Neural progenitor cell (in vitro differentiated cells): ENCODE measurements at regions not wholly inside any gene's neighbourhood (a gene's known extent, or its start where the extent isn't known, plus 50 kb on each side); places are given as distances from the start of the nearest gene placed in this dataset.
"Not testable (repeated sequence)": the region's sequence is repeated elsewhere in the genome, so short reads cannot be mapped to it uniquely, and the experiment has no call there.

Source experiments
- DNase-seq: peaks from one replicate; pipeline ENCODE4 v3.0.0-alpha.2; 2016; ENCODE audit warnings: low spot score
- H2AFZ ChIP-seq: fragments of 200-600 bp; sonication (generic); replicated peaks from 2 replicates; pipeline ENCODE4 v1.6.1; 2016; ENCODE audit warnings: antibody characterized with exemption
- H3F3A ChIP-seq: fragments of 200-600 bp; sonication (generic); 2 replicates; pipeline ENCODE4 v1.6.1; 2016; ENCODE audit warnings: antibody characterized with exemption, low read depth
- H3K27ac ChIP-seq: fragments of 200-600 bp; sonication (generic); 2 replicates; pipeline ENCODE4 v1.5.1; 2016; ENCODE audit warnings: mild to moderate bottlenecking
- H3K27me3 ChIP-seq: fragments of 200-600 bp; sonication (generic); 2 replicates; pipeline ENCODE4 v1.6.1; 2016; ENCODE audit warnings: mild to moderate bottlenecking, moderate library complexity
- H3K36me3 ChIP-seq: fragments of 200-600 bp; sonication (generic); 2 replicates; pipeline ENCODE4 v1.5.1; 2016
- H3K4me1 ChIP-seq: fragments of 200-600 bp; sonication (generic); 2 replicates; pipeline ENCODE4 v1.6.1; 2016; ENCODE audit warnings: mixed run types
- H3K4me2 ChIP-seq: fragments of 200-600 bp; sonication (generic); 2 replicates; pipeline ENCODE4 v1.6.1; 2016
- H3K4me3 ChIP-seq: fragments of 200-600 bp; sonication (generic); 2 replicates; pipeline ENCODE4 v1.5.1; 2016
- H3K79me2 ChIP-seq: fragments of 200-600 bp; sonication (generic); 2 replicates; pipeline ENCODE4 v1.6.1; 2016; ENCODE audit warnings: low read depth
- H3K9ac ChIP-seq: fragments of 200-600 bp; sonication (generic); 2 replicates; pipeline ENCODE4 v1.6.1; 2016
- H3K9me3 ChIP-seq: fragments of 200-600 bp; sonication (generic); 2 replicates; pipeline ENCODE4 v1.5.1; 2016; ENCODE audit warnings: low read depth
- H4K20me1 ChIP-seq: fragments of 200-600 bp; sonication (generic); 2 replicates; pipeline ENCODE4 v1.6.1; 2016; ENCODE audit warnings: low read depth
- H3K27ac Mint-ChIP-seq: 3 replicates; pipeline ENCODE4 v1.8.0; 2021; ENCODE audit warnings: mixed read lengths
- H3K27me3 Mint-ChIP-seq: 2 replicates; pipeline ENCODE4 v1.8.0; 2022; ENCODE audit warnings: low read depth, mild to moderate bottlenecking, inconsistent platforms, moderate library complexity, mixed read lengths; ENCODE audit not compliant: insufficient read depth
- H3K36me3 Mint-ChIP-seq: 3 replicates; pipeline ENCODE4 v1.8.0; 2021; ENCODE audit warnings: mixed read lengths
- H3K4me1 Mint-ChIP-seq: 3 replicates; pipeline ENCODE4 v1.8.0; 2021; ENCODE audit warnings: mixed read lengths
- H3K4me3 Mint-ChIP-seq: 3 replicates; pipeline ENCODE4 v1.8.0; 2021; ENCODE audit warnings: mild to moderate bottlenecking, moderate library complexity, mixed read lengths
- H3K9me3 Mint-ChIP-seq: 3 replicates; pipeline ENCODE4 v1.8.0; 2020; ENCODE audit warnings: mixed read lengths
- EZH2 ChIP-seq: fragments of 200-600 bp; sonication (generic); IDR thresholded peaks from 2 replicates; pipeline ENCODE4 v1.6.1; 2017; ENCODE audit warnings: antibody characterized with exemption, mild to moderate bottlenecking, moderate library complexity
- EZH2phosphoT487 ChIP-seq: fragments of 200-600 bp; sonication (generic); IDR thresholded peaks from 2 replicates; pipeline ENCODE4 v1.6.1; 2017; ENCODE audit warnings: antibody characterized with exemption
- TF ChIP-seq, protein P1 (sequence below): fragments of 200-600 bp; sonication (generic); IDR thresholded peaks from 2 replicates; pipeline ENCODE4 v1.5.1; 2017; ENCODE audit warnings: antibody characterized with exemption, mild to moderate bottlenecking

DNA sequence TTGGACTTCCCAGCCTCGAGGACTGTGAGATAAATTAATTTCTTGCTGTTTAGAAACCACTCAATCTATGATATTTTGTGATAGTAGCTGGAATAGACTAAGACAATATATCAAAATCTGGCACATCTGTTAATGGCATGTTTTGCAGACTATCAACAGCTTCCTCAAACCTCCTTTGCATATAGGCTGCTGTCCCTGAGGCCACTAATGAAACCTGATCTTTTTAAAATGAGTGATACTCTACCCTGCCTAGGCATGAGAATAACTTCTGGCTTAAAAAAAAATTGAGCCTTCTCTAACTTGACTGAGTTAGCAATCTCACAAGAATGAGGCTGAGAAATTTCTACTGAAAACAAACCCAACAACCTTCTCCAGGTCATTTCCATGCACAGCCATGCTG is 176.0 kb upstream of the CRBN start:
- H3K9me3 ChIP-seq, result no peaks in the 10 kb centered on the region
- no peak overlapping the region for H3K4me2 ChIP-seq
- H3K27me3 ChIP-seq, result no peaks in the 10 kb centered on the region
- H3K27ac ChIP-seq, result no peak overlapping the region
- Mint-ChIP-seq H3K27ac (no peak overlapping the region), H3K9me3 (no peaks in the 10 kb centered on the region), H3K27me3 (no peaks in the 10 kb centered on the region), H3K4me3 (no peak overlapping the region), H3K36me3 (no peaks in the 10 kb centered on the region), H3K4me1 (no peaks in the 10 kb centered on the region)
- H3K79me2 ChIP-seq, result no peaks in the 10 kb centered on the region
- H3K9ac ChIP-seq, result no peak overlapping the region
- no peaks in the 10 kb centered on the region for H3K36me3 ChIP-seq
- DNase-seq, result no peak
- no peaks in the 10 kb centered on the region for H3K4me1 ChIP-seq
- no peaks in the 10 kb centered on the region for H4K20me1 ChIP-seq
- no peak overlapping the region for H2AFZ ChIP-seq
- no peaks in the 10 kb centered on the region for H3F3A ChIP-seq
- no peak overlapping the region for H3K4me3 ChIP-seq
- TF ChIP-seq EZH2phosphoT487, result no peak
- TF ChIP-seq, protein P1, sequence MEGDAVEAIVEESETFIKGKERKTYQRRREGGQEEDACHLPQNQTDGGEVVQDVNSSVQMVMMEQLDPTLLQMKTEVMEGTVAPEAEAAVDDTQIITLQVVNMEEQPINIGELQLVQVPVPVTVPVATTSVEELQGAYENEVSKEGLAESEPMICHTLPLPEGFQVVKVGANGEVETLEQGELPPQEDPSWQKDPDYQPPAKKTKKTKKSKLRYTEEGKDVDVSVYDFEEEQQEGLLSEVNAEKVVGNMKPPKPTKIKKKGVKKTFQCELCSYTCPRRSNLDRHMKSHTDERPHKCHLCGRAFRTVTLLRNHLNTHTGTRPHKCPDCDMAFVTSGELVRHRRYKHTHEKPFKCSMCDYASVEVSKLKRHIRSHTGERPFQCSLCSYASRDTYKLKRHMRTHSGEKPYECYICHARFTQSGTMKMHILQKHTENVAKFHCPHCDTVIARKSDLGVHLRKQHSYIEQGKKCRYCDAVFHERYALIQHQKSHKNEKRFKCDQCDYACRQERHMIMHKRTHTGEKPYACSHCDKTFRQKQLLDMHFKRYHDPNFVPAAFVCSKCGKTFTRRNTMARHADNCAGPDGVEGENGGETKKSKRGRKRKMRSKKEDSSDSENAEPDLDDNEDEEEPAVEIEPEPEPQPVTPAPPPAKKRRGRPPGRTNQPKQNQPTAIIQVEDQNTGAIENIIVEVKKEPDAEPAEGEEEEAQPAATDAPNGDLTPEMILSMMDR, result no peak
- no peak for TF ChIP-seq EZH2

DNA sequence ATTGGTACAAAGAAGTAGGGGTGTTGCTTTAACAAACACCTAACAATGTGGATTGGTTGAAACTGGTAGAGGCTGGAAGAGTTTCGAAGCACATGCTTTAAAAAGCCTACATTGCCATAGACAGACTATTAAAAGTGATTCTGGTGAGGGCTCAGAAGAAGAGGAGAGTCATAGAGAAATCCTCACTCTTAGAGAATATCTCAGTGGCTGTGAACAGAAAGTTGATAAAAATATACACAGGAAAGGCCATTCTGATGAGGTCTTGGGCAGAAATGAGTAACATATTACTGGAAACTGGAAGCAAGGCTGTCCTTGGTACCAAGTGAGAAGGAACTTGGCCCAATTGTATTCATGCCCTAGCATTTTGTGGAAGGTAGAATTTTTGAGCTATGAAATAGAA is 173.7 kb upstream of the CRBN start:
- H3K79me2 ChIP-seq, result no peaks in the 10 kb centered on the region
- H3K27me3 ChIP-seq, result no peaks in the 10 kb centered on the region
- H3K27ac ChIP-seq, result no peak overlapping the region
- no peak for DNase-seq
- no peaks in the 10 kb centered on the region for H4K20me1 ChIP-seq
- no peaks in the 10 kb centered on the region for H3K36me3 ChIP-seq
- TF ChIP-seq, protein P1, result no peak
- TF ChIP-seq EZH2phosphoT487 (no peak), EZH2 (no peak)
- Mint-ChIP-seq H3K4me3 (no peak overlapping the region), H3K27ac (no peak overlapping the region), H3K27me3 (no peaks in the 10 kb centered on the region), H3K36me3 (no peaks in the 10 kb centered on the region), H3K9me3 (no peaks in the 10 kb centered on the region), H3K4me1 (no peaks in the 10 kb centered on the region)
- H3K4me2 ChIP-seq, result no peak overlapping the region
- no peak overlapping the region for H3K9ac ChIP-seq
- no peaks in the 10 kb centered on the region for H3K9me3 ChIP-seq
- H2AFZ ChIP-seq, result no peak overlapping the region
- H3F3A ChIP-seq, result no peaks in the 10 kb centered on the region
- no peak overlapping the region for H3K4me3 ChIP-seq
- H3K4me1 ChIP-seq, result no peaks in the 10 kb centered on the region

DNA sequence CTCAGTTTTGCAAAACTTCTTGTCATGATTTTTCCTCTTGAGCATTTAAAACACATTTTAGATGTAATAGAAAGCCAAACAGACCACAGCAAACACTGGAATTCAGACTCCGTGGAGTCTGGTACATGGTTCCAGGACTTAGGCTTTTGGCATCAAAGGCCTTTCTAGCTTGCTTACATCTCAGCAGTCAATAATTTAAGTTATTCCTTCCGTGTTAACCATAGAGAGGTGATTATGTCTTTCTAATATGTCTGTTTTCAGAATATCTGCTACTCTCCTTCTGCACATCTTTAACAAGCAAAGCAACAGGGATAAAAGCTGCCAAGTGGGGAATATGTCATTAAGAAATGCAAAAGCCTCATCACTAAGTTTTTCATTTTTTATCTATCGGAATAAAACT is 171.7 kb upstream of the CRBN start:
- Histone ChIP-seq H3K4me2 (no peak overlapping the region), H3K79me2 (no peaks in the 10 kb centered on the region), H3K9ac (no peak overlapping the region), H3F3A (no peaks in the 10 kb centered on the region), H2AFZ (no peak overlapping the region), H4K20me1 (no peaks in the 10 kb centered on the region), H3K9me3 (no peaks in the 10 kb centered on the region), H3K36me3 (no peaks in the 10 kb centered on the region), H3K27me3 (no peaks in the 10 kb centered on the region), H3K27ac (no peak overlapping the region), H3K4me1 (peaks cover under 1% of the 10 kb centered on the region), H3K4me3 (no peak overlapping the region)
- no peak for DNase-seq
- H3K4me1 Mint-ChIP-seq, result no peaks in the 10 kb centered on the region
- no peak overlapping the region for H3K27ac Mint-ChIP-seq
- H3K4me3 Mint-ChIP-seq, result no peak overlapping the region
- H3K9me3 Mint-ChIP-seq, result no peaks in the 10 kb centered on the region
- H3K27me3 Mint-ChIP-seq, result no peaks in the 10 kb centered on the region
- TF ChIP-seq, protein P1, result no peak
- TF ChIP-seq EZH2 (no peak), EZH2phosphoT487 (no peak)
- no peaks in the 10 kb centered on the region for H3K36me3 Mint-ChIP-seq

GRCh38 chr3:3347056-3347455 is 167.6 kb upstream of the CRBN start:
- not testable (repeated sequence) for H3K79me2 ChIP-seq, H3K4me3 ChIP-seq, DNase-seq, H4K20me1 ChIP-seq, H3K4me1 Mint-ChIP-seq, H3K4me3 Mint-ChIP-seq, H3F3A ChIP-seq, H3K9me3 Mint-ChIP-seq, H3K9me3 ChIP-seq, H3K4me2 ChIP-seq, H3K27me3 Mint-ChIP-seq, H3K36me3 Mint-ChIP-seq, H3K27ac Mint-ChIP-seq, H3K27ac ChIP-seq, H2AFZ ChIP-seq, H3K27me3 ChIP-seq, H3K36me3 ChIP-seq, H3K4me1 ChIP-seq, H3K9ac ChIP-seq
